ENCODE measurements at regions not wholly inside any gene's neighbourhood (a gene's known extent, or its start where the extent isn't known, plus 50 kb on each side); places are given as distances from the start of the nearest gene placed in this dataset.

DNA sequence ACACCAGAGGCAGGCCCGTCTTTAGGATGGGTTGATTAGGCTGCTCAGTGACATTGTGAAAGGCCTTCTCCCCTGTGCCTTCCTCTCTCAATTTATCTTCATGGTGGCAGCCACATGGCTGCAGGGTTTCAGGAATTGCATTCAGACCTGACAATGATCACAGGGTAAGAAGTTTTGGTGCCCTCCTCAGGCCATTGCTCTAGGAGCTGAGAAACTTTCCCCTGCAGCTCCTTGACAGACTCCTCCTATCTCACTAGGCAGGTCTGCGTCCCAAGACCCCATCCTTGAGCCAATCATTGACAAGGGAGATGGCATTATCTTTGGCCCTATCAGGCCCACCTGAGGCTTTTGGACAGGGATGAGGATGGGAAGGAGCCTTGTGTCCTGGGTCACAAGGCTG is 57.4 kb upstream of the ANO4 start:
- TF ChIP-seq, protein P1, sequence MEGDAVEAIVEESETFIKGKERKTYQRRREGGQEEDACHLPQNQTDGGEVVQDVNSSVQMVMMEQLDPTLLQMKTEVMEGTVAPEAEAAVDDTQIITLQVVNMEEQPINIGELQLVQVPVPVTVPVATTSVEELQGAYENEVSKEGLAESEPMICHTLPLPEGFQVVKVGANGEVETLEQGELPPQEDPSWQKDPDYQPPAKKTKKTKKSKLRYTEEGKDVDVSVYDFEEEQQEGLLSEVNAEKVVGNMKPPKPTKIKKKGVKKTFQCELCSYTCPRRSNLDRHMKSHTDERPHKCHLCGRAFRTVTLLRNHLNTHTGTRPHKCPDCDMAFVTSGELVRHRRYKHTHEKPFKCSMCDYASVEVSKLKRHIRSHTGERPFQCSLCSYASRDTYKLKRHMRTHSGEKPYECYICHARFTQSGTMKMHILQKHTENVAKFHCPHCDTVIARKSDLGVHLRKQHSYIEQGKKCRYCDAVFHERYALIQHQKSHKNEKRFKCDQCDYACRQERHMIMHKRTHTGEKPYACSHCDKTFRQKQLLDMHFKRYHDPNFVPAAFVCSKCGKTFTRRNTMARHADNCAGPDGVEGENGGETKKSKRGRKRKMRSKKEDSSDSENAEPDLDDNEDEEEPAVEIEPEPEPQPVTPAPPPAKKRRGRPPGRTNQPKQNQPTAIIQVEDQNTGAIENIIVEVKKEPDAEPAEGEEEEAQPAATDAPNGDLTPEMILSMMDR (IDR thresholded peaks at IDR 0.05) = no peak
- no peak for TF ChIP-seq POLR2A (IDR thresholded peaks at IDR 0.05; ENCODE audit: low read depth)

Data from esophagus muscularis mucosa (tissue), 3 donors.